Activated T-cell treated with anti-CD3 and anti-CD28 coated beads, Interleukin-2, amount 50 U/mL, for 72 hours (primary cell): ENCODE measurements at regions not wholly inside any gene's neighbourhood (a gene's known extent, or its start where the extent isn't known, plus 50 kb on each side); places are given as distances from the start of the nearest gene placed in this dataset.

ENCODE experiments used
- ATAC-seq, 2 donors: fragments of 150-1000 bp; cut with Tn5 transposase; replicated peaks in 1 of 2; 2 replicates each; pipeline ENCODE4 v1.10.0; 2021; ENCODE audit warnings: moderate library complexity in 2 of 2, mild to moderate bottlenecking in 1 of 2
- DNase-seq, 2 donors: peaks; one replicate each; pipeline ENCODE4 v3.0.0; 2021 to 2022; ENCODE audit warnings: mixed read lengths in 1 of 2
- H3K27ac Mint-ChIP-seq: one replicate; pipeline ENCODE4 v1.8.0; 2022; ENCODE audit warnings: mild to moderate bottlenecking, moderate library complexity, mixed read lengths
- H3K27me3 Mint-ChIP-seq: one replicate; pipeline ENCODE4 v1.8.0; 2022; ENCODE audit warnings: low read depth, mixed read lengths
- H3K36me3 Mint-ChIP-seq, 2 donors: one replicate each; pipeline ENCODE4 v1.8.0; 2022; ENCODE audit warnings: mixed read lengths in 2 of 2, mild to moderate bottlenecking in 1 of 2; ENCODE audit not compliant: insufficient read depth in 2 of 2
- H3K4me1 Mint-ChIP-seq: one replicate; pipeline ENCODE4 v1.8.0; 2022; ENCODE audit warnings: low read depth, mixed read lengths
- H3K4me3 Mint-ChIP-seq, 2 donors: one replicate each; pipeline ENCODE4 v1.8.0; 2022; ENCODE audit warnings: mild to moderate bottlenecking in 2 of 2, mixed read lengths in 2 of 2, moderate library complexity in 2 of 2
- H3K9me3 Mint-ChIP-seq, 2 donors: one replicate each; pipeline ENCODE4 v1.8.0; 2022; ENCODE audit warnings: mixed read lengths in 2 of 2

GRCh38 chr6:80541181-80541580, 434.7 kb downstream of the BCKDHB start:
- H3K4me1 Mint-ChIP-seq = peaks cover 6% of the 10 kb centered on the region
- DNase-seq = peak; percentile 3
- peak; percentile 86 to 91 for ATAC-seq
- peaks cover 0 to 2% of the 10 kb centered on the region in 2 donors for H3K36me3 Mint-ChIP-seq
- H3K4me3 Mint-ChIP-seq = no peak overlapping the region
- H3K27me3 Mint-ChIP-seq = peaks cover 10% of the 10 kb centered on the region
- no peak overlapping the region for H3K27ac Mint-ChIP-seq
- peaks cover 0 to 2% of the 10 kb centered on the region in 2 donors for H3K9me3 Mint-ChIP-seq

GRCh38 chr6:80540700-80541099, 434.2 kb downstream of the BCKDHB start:
- no peak for DNase-seq
- no peak for ATAC-seq
- peaks cover 10% of the 10 kb centered on the region for H3K27me3 Mint-ChIP-seq
- H3K27ac Mint-ChIP-seq = no peak overlapping the region
- H3K4me1 Mint-ChIP-seq = peaks cover 6% of the 10 kb centered on the region
- H3K4me3 Mint-ChIP-seq = no peak overlapping the region
- peaks cover 0 to 2% of the 10 kb centered on the region in 2 donors for H3K36me3 Mint-ChIP-seq
- peaks cover 0 to 2% of the 10 kb centered on the region in 2 donors for H3K9me3 Mint-ChIP-seq

- Mint-ChIP-seq H3K27ac (no peak overlapping the region), H3K4me3 (no peak overlapping the region), H3K4me1 (peaks cover 6% of the 10 kb centered on the region), H3K9me3 (peaks cover 0 to 4% of the 10 kb centered on the region in 2 donors), H3K36me3 (peaks cover 0 to 2% of the 10 kb centered on the region in 2 donors), H3K27me3 (peaks cover 10% of the 10 kb centered on the region)
- no peak for ATAC-seq
- no peak for DNase-seq
Measured at GRCh38 chr6:80537118-80537972, 430.9 kb downstream of the BCKDHB start.

DNA sequence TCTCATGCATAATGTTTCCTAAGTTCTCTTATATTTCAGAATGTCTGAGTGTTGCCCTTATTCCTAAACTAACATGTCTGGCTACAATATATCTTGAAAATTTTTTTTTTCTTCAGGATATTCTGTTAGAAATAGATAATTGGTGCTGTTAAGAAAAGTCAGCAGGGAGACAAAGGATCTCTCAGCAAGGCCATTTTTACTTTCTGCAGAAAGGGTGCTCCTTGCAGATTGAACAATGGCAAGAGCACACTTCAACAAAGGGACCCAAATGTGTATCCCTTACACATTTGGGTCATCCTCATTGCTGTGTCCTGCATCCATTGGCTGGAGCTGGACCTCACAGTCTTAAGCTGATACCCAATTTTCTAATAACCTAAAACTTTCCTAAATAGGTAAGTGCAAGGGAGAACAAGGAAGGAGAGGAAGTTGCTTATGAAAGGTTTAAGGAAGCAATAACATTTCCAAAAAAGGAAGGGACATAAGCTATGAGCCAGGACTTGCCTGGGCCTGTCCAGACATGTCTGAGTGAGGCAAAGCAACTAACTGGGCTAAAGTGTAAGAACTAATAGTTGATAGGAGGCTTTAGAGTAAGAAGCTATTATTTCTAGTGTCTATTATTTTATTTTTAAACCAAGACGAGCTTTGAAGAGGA, 429.6 kb downstream of the BCKDHB start:
- Mint-ChIP-seq H3K27ac (no peak overlapping the region), H3K27me3 (peaks cover 10% of the 10 kb centered on the region), H3K4me3 (no peak overlapping the region), H3K36me3 (peaks cover 0 to 2% of the 10 kb centered on the region in 2 donors), H3K9me3 (peaks cover 0 to 4% of the 10 kb centered on the region in 2 donors), H3K4me1 (peaks cover under 1% of the 10 kb centered on the region)
- DNase-seq (no peak), ATAC-seq (no peak)

GRCh38 chr6:80531681-80532619, 425.5 kb downstream of the BCKDHB start:
- H3K4me3 Mint-ChIP-seq = no peak overlapping the region
- H3K36me3 Mint-ChIP-seq = peaks cover 0 to under 1% of the 10 kb centered on the region in 2 donors
- no peak overlapping the region for H3K27ac Mint-ChIP-seq
- DNase-seq (no peak), ATAC-seq (no peak)
- H3K4me1 Mint-ChIP-seq = no peaks in the 10 kb centered on the region
- no peaks in the 10 kb centered on the region for H3K27me3 Mint-ChIP-seq
- H3K9me3 Mint-ChIP-seq = peaks cover 0 to 3% of the 10 kb centered on the region in 2 donors

- Mint-ChIP-seq H3K27ac (no peak overlapping the region), H3K4me3 (no peak overlapping the region), H3K27me3 (no peaks in the 10 kb centered on the region), H3K36me3 (no peaks in the 10 kb centered on the region), H3K9me3 (no peaks in the 10 kb centered on the region), H3K4me1 (no peaks in the 10 kb centered on the region)
- DNase-seq (no peak), ATAC-seq (no peak)
Measured at GRCh38 chr6:80530103-80530502, 423.6 kb downstream of the BCKDHB start.

GRCh38 chr6:80528115-80528514, 421.6 kb downstream of the BCKDHB start:
- peaks cover 7% of the 10 kb centered on the region for H3K4me1 Mint-ChIP-seq
- ATAC-seq (no peak), DNase-seq (no peak)
- H3K27me3 Mint-ChIP-seq = peaks cover 6% of the 10 kb centered on the region
- no peaks in the 10 kb centered on the region for H3K9me3 Mint-ChIP-seq
- no peaks in the 10 kb centered on the region for H3K36me3 Mint-ChIP-seq
- no peak overlapping the region for H3K27ac Mint-ChIP-seq
- H3K4me3 Mint-ChIP-seq = no peak overlapping the region

DNA sequence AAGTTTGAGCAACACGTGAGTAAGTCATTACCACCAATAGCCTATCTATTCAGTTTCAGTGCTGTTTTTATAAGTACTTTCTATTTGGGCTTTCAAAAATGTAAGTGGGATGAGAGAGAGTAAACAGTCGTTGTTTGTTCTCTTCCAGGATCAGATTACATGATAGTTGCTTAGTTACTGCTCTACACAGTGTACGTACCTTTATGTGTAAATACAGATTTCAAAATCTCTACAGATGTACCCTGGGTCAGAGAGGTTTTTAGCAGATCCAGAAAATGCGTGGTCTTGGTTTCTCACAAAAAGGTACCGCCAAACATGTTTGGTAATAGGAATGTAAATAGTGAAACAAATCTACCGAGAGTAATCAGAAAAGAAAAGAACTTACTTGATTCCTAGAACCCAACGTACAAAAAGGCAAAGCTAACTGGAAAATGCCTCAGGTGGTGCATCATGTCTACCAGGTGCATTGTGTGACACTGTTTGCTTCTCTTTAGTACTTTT, 421.1 kb downstream of the BCKDHB start:
- H3K4me3 Mint-ChIP-seq = no peak overlapping the region
- H3K4me1 Mint-ChIP-seq = peaks cover 7% of the 10 kb centered on the region
- no peaks in the 10 kb centered on the region for H3K9me3 Mint-ChIP-seq
- peaks cover 10% of the 10 kb centered on the region for H3K27me3 Mint-ChIP-seq
- no peak for DNase-seq
- H3K36me3 Mint-ChIP-seq = no peaks in the 10 kb centered on the region
- no peak overlapping the region for H3K27ac Mint-ChIP-seq
- no peak for ATAC-seq

DNA sequence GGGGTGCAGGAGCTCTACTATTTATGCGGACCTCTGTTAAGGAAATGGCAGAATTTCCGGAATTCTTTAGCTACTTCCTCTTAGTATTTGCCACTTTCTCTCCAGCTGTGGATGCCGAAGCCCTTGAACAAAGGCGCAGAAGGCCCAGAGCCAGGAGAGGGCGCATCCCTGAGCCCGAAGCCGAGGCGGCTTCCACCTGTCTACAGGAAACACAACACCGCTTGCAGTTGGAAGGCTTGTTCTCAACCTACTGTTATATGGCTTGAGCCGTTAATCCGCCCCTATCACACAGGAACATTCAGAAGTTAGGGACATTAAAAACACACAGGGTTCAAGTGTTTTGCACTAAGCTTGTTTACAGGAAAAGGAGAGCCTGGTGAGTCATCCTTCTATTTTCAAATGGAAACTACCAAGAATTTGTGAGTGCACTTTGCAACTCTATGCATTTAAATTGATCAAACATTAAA, 417.1 kb downstream of the BCKDHB start:
- Mint-ChIP-seq H3K36me3 (no peaks in the 10 kb centered on the region), H3K27ac (peak overlapping the region; percentile 14), H3K27me3 (peaks cover 12% of the 10 kb centered on the region), H3K9me3 (no peaks in the 10 kb centered on the region), H3K4me1 (peaks cover 7% of the 10 kb centered on the region), H3K4me3 (peak overlapping the region in 1 of 2 donors; percentile 15)
- DNase-seq = no peak
- ATAC-seq = peak in 1 of 2 donors; percentile 26

GRCh38 chr6:80523010-80523409, 416.5 kb downstream of the BCKDHB start:
- H3K27me3 Mint-ChIP-seq = peaks cover 12% of the 10 kb centered on the region
- no peak overlapping the region for H3K27ac Mint-ChIP-seq
- no peak for ATAC-seq
- no peaks in the 10 kb centered on the region for H3K9me3 Mint-ChIP-seq
- DNase-seq = no peak
- H3K4me1 Mint-ChIP-seq = peaks cover 7% of the 10 kb centered on the region
- H3K36me3 Mint-ChIP-seq = no peaks in the 10 kb centered on the region
- H3K4me3 Mint-ChIP-seq = no peak overlapping the region

- peaks cover 12% of the 10 kb centered on the region for H3K27me3 Mint-ChIP-seq
- peaks cover 7% of the 10 kb centered on the region for H3K4me1 Mint-ChIP-seq
Measured at GRCh38 chr6:80522576-80522975, 416.1 kb downstream of the BCKDHB start.

GRCh38 chr6:80519811-80520594, 413.5 kb downstream of the BCKDHB start:
- peaks cover 12% of the 10 kb centered on the region for H3K27me3 Mint-ChIP-seq
- no peak overlapping the region for H3K4me3 Mint-ChIP-seq
- no peaks in the 10 kb centered on the region for H3K36me3 Mint-ChIP-seq
- no peak overlapping the region for H3K27ac Mint-ChIP-seq
- no peaks in the 10 kb centered on the region for H3K9me3 Mint-ChIP-seq
- DNase-seq = no peak
- no peak for ATAC-seq
- peaks cover 7% of the 10 kb centered on the region for H3K4me1 Mint-ChIP-seq

More at GRCh38 chr6:80522576-80522975, 416.1 kb downstream of the BCKDHB start:
- Mint-ChIP-seq H3K27ac (no peak overlapping the region), H3K9me3 (no peaks in the 10 kb centered on the region), H3K4me3 (no peak overlapping the region), H3K36me3 (no peaks in the 10 kb centered on the region)
- ATAC-seq (no peak), DNase-seq (no peak)
